ENCODE measurements at regions not wholly inside any gene's neighbourhood (a gene's known extent, or its start where the extent isn't known, plus 50 kb on each side); places are given as distances from the start of the nearest gene placed in this dataset.

DNA sequence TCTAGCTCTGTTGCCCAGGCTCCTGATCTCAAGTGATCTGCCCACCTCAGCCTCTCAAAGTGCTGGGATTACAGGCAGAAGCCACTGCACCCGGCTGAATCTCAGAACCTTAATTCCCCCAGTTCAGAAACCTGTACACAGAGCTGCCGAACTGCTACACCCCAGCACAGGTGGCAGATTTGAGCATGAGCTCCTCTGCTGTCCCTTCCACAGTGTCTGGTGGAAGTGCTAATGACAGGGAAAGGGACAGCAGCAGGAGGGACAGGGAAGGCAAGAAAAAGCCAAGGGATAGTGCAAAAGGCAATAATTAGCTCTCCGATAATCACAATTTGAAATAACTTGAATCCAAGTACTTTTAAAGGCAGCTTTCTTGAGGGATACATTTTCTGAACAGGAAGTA is 211.4 kb upstream of the ZNF521 start:
- TF ChIP-seq, protein P1, sequence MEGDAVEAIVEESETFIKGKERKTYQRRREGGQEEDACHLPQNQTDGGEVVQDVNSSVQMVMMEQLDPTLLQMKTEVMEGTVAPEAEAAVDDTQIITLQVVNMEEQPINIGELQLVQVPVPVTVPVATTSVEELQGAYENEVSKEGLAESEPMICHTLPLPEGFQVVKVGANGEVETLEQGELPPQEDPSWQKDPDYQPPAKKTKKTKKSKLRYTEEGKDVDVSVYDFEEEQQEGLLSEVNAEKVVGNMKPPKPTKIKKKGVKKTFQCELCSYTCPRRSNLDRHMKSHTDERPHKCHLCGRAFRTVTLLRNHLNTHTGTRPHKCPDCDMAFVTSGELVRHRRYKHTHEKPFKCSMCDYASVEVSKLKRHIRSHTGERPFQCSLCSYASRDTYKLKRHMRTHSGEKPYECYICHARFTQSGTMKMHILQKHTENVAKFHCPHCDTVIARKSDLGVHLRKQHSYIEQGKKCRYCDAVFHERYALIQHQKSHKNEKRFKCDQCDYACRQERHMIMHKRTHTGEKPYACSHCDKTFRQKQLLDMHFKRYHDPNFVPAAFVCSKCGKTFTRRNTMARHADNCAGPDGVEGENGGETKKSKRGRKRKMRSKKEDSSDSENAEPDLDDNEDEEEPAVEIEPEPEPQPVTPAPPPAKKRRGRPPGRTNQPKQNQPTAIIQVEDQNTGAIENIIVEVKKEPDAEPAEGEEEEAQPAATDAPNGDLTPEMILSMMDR (IDR thresholded peaks at IDR 0.05), result no peak
- TF ChIP-seq POLR2A (IDR thresholded peaks at IDR 0.05), result no peak
- TF ChIP-seq EP300 (IDR thresholded peaks at IDR 0.05; ENCODE audit: low read depth), result no peak

Measured in transverse colon (tissue), 3 donors.